Breast epithelium (tissue), 3 donors: ENCODE measurements at regions not wholly inside any gene's neighbourhood (a gene's known extent, or its start where the extent isn't known, plus 50 kb on each side); places are given as distances from the start of the nearest gene placed in this dataset.

Experiments
- CTCF ChIP-seq, 3 donors: fragments of 450-650 bp; IDR thresholded peaks; one replicate each; pipeline ENCODE4 v1.5.1; 2016 to 2017; ENCODE audit warnings: antibody characterized with exemption in 3 of 3, mild to moderate bottlenecking in 3 of 3, moderate library complexity in 3 of 3
- POLR2A ChIP-seq: fragments of 450-650 bp; IDR thresholded peaks from one replicate; pipeline ENCODE4 v1.6.1; 2016; ENCODE audit warnings: antibody characterized with exemption, mild to moderate bottlenecking, moderate library complexity

GRCh38 chr2:209368914-209369313 is 54.9 kb upstream of the MAP2 start:
- no peak for TF ChIP-seq CTCF (IDR thresholded peaks at IDR 0.05)
- no peak for TF ChIP-seq POLR2A
